GM12891 (cell line): ENCODE measurements at regions not wholly inside any gene's neighbourhood (a gene's known extent, or its start where the extent isn't known, plus 50 kb on each side); places are given as distances from the start of the nearest gene placed in this dataset.

Experiments
- PAX5 ChIP-seq: IDR thresholded peaks from 2 replicates; pipeline ENCODE4 v1.6.1; 2011; ENCODE audit warnings: low read length, moderate library complexity, mild to moderate bottlenecking; ENCODE audit not compliant: insufficient read depth, severe bottlenecking
- POLR2A ChIP-seq: IDR thresholded peaks from 2 replicates; pipeline ENCODE4 v1.6.1; 2011; ENCODE audit warnings: low read depth, low read length, control low read depth
- POLR2AphosphoS5 ChIP-seq: IDR thresholded peaks from 2 replicates; pipeline ENCODE4 v1.6.1; 2011; ENCODE audit warnings: low read depth, low read length, control low read depth
- POU2F2 ChIP-seq: IDR thresholded peaks from 2 replicates; pipeline ENCODE4 v1.6.1; 2011; ENCODE audit warnings: low read depth, mild to moderate bottlenecking, control low read depth, low read length, moderate library complexity
- SPI1 ChIP-seq: IDR thresholded peaks from 2 replicates; pipeline ENCODE4 v1.6.1; 2011; ENCODE audit warnings: low read depth, low read length, control low read depth
- TAF1 ChIP-seq: IDR thresholded peaks from 2 replicates; pipeline ENCODE4 v1.6.1; 2011; ENCODE audit warnings: low read depth, low read length, control low read depth

DNA sequence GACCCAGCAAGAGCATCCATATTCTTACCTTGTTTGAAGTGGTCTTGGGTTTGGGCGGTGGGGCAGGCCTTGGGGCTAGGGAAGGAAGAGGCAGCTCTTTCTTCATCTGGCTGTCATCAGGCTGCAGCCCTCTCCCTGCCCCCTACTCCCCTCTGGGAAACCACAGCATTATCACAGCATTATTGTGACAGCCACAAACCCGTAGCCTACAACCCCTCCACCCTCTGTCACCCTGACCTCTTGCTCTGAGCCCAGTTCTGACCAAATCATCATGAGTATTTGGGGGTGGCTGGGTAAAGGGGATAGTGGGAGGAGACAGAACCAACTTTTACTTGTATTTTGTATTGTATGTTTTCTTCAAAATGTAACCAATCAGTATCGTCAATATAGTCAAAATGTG lies 94.3 kb upstream of the ARRDC3 start:
- no peak for TF ChIP-seq POLR2A
- TF ChIP-seq POLR2AphosphoS5: no peak
- no peak for TF ChIP-seq TAF1
- TF ChIP-seq SPI1: no peak
- TF ChIP-seq POU2F2: no peak
- TF ChIP-seq PAX5: no peak
